Left renal cortex interstitium (tissue), 4 donors: ENCODE measurements at regions not wholly inside any gene's neighbourhood (a gene's known extent, or its start where the extent isn't known, plus 50 kb on each side); places are given as distances from the start of the nearest gene placed in this dataset.

ENCODE experiments used
- DNase-seq, 4 donors: peaks; one replicate each; pipeline ENCODE4 v3.0.0-alpha.2; 2013; ENCODE audit warnings: low read depth in 4 of 4, low spot score in 2 of 4, missing footprints in 1 of 4

DNA sequence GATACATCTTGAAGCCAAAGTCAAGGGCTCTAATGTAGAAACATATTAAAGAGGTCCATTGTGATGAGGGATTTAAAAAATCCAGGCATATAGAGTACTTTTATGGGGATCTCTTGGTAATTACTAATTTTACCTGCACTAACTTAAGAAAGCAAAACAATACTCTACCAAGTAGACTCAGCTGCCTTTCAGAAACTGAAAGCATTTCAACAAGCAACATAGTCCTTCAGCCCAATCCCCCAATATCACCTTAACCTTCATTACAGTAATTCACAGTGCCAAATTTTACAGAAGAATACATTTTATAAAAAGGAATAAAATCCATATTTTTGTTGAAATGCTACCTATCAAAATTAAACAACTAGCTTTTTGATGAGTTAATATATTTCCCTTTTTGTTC lies 422.9 kb downstream of the DTHD1 start:
- DNase-seq, result no peak

DNA sequence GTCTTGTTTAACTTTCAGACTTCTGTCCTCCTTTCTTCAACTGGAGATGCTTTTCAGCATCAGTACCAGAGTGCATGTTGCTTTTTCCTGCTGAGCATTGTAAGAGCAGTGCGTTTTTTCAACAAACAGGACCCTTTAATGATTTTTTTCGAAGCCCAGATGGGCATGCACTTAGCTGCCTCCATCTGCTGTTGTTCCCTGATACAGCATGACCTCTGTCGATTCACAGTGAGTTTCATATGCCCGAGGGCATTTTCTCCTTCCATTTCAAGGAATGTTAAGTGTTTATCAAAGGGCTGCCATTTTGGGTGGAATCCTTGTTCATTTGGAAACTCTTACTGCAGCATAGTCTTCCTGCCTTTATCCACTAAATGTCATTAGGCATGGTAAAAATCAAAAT lies 428.6 kb downstream of the DTHD1 start:
- no peak for DNase-seq

DNA sequence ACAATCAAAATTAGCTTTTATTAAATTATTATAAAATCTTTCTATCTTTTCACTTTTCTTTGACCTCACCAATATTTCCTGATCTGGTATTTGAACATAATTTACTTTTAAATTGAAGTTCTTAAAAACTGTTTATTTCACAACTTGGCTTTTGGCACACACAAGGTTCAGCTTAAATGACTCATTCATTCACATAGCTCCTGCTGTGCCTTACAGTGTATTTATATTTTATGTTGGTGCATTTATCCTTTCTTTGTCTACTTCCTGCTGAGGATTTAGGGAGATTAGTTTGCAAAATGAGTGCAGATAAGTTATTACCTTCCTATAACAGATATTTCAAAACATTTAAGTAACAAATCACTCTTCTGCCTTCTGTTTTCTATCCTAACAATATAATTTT lies 430.6 kb downstream of the DTHD1 start:
- no peak for DNase-seq

DNA sequence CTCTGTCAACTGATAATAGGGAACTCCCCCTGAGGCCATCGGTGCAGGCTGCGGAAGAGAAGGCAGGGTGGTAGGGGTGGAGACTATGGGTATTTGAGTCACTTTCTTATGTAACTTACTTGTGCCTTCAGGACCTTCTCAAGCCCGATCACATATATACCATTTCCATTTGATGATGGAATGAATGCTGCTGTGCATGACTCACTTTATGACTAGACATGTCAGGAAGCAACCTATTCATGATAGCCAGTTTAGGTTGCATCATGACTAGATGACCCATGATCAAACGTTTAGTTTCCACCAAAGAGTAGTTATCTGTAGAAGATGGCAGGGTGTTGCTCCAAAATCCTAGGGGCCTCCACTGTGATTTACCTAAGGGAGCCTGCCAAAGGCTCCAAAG lies 435.5 kb downstream of the DTHD1 start:
- no peak for DNase-seq

DNA sequence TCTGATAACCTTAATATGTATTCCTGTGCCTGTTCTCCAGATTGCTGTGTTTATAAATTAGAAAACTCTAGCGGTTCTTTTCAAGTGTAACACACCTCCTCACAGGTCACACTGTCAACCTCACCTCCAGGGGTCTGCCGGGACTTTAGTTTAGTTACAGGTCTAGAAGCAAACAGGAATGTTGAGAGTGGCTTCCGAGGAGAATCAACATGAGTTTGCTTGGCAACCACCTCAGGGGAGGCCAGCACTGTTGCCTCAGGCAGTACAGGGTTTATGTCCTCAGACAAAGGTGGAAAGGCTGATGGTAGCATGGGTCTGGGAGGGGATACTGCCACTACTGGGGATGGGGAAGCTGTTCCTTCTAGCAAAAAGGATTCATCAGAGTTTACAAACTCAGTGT lies 438.0 kb downstream of the DTHD1 start:
- DNase-seq, result no peak

DNA sequence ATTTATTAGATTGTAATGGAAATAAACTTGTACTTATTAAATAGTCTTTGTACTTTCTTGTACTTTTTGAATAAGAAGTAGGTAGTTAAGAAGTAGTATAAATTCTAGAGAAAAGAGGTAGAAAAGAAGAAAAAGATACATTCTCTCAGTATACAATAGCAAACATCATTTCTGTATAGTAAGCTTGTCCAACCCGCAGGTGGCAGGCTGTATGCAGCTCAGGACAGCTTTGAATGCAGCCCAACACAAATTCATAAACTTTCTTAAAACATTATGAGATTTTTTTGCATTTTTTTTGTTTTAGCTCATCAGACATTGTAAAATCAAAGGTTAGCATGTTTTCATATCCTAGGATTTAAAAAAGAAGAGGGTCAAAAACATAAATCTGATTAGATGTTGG lies 441.6 kb downstream of the DTHD1 start:
- no peak for DNase-seq

DNA sequence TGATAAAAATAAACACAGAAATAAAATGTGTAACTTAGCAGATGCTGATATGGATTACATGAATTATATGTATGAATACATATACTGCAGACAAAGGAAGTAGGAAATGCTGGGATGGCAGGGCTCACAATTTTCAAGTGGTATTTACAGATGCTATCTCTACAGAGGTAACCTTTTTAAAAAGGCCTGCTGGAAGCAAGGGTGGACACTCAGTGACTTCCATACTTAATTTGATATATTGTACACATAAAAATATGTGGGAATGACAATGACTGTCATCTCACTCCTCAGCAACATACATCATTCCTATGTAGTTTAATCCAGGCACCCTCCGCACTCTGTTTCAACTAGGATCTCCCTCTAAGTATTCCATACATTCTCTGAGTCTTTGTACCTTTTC lies 452.9 kb downstream of the DTHD1 start:
- DNase-seq, result no peak

DNA sequence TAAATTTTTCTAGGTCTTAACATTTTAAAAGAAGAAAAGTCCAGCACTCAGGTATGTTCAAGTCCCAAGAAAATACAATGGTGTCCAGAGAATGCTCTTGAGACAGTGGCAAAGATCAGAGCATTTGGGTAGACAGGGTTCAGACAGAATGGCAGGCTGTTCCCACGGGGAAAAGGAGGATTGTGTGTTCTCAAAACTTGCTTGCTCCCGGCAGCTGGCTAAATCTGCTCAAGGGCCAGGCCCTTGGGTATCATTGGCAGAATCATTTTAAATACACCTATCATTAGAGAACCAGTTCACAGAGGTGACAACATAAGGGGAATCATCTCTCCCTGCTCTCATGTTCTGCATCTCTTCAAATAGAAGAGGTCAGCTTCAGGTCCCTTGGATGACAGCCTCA lies 456.3 kb downstream of the DTHD1 start:
- no peak for DNase-seq

DNA sequence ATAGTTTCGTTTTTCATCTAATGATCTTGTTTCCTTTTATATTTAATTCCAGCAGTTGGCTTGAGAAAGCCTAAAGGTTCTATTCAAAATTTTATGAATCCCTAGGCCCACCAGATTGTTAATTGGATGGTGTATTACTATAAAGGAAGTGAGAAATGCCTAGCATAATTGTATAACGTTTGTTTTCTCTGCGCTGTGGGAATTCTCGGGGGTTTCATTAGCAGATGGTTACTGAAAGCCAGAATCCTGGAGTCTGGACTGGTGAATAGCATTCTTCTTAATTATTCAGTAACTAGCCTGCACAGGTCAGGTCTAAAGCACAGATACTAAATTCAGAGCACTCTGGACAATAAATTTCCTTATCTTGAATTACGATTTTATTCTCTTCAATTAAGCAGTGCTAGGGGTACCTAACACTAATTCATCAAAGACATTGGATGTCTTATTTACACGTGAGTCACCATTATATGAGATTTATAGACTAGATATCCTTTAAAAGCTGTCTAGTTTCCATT lies 459.4 kb downstream of the DTHD1 start:
- no peak for DNase-seq

DNA sequence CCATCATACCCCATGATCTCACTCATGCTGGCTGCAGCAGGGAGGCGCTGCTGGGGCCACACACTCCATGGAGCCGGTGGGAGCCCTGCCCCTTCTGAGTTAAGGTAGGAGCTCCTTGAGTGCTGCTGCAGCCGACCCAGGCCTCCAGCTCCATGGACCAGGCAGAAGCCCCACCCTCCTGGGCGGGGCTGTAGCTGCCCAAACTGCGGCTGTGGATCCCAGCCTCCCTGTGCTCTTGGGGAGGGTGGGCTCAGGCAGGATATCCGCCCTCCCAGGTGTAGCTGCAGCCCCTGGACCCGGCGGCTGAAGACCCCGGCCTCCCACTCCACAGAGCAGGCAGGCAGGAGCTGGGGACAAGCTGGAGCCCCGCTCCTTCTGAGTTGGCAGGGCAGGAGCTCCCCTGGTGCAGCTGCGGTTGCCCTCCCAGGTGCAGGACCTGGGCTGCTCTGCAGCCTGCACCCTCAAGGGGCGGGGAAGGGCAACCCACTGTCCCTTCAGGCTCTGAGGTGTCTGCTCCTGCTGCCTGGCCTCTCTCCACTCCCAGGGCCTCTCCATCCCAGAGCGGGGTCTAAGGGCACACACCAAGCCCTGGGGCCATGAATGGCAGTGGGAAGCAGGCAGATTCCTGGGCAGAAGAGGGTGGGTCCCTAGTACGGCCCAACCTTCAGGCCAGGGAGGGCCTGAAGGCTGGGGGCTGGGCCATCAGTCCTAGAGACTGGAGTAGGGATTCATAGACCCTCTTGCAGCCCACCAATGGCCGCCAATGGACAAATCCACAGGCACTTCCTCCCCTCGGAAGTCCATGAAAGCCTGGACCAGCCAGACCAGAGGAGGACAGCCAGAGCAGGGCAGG lies 466.1 kb downstream of the DTHD1 start:
- no peak for DNase-seq

DNA sequence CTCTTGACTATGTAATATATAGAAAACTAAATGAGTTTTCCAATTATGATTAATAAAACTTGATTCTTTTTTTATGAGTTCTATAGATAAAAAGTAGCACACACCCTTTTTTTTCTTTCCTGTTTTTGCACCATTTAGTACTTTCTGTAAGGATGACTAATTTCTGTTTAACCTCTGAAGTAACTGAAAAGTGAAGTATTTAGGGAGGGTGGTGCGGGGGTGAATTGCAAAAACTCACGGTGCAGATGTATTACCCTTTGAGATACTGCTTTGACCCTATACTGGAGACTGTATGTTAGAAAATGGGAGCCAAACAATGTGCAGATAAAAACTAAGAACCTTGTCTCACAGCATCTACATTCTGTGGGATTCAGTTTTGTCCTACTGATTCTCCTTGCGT lies 471.6 kb downstream of the DTHD1 start:
- DNase-seq, result no peak

DNA sequence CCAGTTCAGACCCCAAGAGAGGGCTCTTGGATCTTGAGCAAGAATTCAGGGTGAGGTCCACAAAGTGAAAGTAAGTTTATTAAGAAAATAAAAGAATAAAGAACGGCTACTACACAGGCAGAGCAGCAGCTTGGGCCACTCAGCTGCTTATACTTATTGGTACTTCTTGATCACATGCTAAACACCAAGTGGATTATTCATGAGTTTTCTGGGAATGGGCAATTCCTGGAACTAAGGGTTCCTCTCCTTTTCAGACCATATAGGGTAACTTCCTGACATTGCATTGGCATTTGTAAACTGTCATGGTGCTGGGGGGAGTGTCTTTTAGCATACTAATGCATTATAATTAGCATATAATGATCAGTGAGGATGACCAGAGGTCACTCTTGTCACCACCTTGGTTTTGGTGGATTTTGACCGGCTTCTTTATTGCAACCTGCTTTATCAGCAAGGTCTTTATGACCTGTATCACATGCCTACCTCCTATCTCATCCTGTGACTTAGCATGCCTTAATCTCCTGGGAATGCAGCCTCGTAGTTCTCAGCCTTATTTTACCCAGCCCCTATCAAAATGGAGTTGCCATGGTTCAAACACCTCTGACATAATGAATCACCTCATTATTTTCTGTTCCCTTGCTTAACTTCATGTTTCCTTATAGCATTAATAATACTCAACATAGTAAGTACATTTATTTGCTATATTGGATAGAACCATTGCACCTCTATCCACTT lies 476.3 kb downstream of the DTHD1 start:
- DNase-seq, result no peak

DNA sequence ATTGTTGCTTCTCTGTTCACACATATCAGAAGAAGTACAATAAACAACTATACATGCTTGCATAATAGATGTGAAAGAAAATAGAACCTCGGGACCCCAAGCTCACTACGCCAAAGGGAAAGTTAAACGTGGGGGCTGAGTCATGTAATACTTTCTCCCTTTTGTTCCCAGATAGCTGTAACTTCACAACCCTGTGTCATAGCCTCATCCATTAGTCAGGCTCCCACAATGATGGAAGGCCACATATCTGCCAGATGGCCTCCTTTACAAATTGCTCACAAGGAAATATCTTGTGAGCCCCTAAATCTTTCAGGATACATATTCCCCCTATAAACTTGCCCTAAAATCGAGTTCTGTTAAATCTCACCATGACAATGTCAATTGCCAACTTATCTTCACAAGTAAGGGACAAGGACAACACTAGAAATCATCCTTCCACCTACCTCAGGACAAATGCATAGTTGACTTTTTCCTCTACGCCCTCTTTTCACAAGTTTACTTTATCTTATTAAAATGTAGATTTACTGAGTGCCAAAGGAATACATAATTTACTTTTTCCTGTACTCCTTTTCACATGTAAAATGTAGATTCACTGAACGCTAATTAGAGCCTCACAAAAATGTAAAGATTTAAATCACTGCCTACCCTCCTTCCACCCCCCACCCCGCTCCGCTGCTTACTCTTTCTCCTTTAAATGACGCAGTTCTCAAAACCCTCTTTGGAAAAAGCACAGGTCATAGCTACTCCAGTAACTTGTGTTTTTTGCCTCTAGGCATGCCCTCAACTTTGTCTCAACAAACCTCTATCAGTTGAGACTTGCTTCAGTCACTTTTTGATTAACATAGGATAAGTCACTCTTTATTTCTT lies 477.1 kb downstream of the DTHD1 start:
- DNase-seq, result no peak

DNA sequence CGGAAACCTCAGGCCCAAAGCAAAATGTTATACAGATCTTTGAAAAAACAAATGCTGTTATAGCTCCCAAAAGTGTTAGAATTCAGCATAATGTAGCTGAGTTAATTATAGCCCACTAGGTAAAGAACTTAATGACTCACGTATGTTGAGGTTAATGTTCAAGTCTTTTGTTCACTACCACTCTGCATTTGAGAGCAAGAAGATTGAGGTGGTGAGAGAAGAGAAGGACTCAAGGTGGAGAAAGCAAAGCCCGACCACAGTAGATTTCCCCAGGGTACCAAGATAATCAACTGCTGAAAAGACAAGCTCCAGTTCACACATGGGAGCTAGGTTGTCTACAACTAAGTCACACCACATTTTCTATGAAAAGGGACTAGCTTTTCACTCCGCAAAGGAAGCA lies 480.2 kb downstream of the DTHD1 start:
- no peak for DNase-seq

DNA sequence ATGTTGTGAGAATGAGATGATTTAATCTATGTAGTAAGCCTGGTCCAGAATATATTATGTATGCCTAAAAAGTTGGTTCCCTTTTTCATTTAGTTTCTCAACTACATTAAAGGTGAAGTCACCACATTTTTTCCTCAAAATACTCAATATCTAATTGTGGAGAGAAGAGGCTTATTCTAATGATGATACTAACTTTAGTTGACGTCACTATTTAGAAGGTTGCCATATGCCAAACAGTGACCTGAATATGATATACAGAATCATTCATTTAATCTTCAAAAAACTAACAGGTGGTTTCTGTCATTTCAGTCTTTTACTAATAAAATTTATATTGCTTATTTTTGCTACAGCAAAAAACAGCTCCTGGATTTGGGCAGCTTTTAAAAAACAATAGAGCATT lies 480.7 kb upstream of the NWD2 start:
- DNase-seq, result no peak

DNA sequence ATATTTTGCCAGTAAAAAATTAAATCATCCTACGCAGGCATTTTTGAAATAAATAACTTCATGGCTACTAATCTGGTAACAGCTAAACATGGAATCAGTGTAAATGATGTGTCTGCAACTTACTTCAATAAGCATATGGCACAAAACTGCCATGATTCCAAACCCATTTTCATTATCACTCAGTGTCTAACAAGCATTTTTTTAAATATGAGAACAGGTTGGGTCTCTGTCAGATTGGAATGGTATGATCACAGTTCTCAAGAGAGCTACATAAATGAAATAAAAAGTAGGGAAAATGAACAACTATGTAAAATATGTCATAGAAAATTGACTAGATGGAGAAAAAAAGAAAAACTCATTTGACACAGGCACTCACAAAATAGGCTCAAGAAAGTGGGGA lies 476.9 kb upstream of the NWD2 start:
- no peak for DNase-seq

DNA sequence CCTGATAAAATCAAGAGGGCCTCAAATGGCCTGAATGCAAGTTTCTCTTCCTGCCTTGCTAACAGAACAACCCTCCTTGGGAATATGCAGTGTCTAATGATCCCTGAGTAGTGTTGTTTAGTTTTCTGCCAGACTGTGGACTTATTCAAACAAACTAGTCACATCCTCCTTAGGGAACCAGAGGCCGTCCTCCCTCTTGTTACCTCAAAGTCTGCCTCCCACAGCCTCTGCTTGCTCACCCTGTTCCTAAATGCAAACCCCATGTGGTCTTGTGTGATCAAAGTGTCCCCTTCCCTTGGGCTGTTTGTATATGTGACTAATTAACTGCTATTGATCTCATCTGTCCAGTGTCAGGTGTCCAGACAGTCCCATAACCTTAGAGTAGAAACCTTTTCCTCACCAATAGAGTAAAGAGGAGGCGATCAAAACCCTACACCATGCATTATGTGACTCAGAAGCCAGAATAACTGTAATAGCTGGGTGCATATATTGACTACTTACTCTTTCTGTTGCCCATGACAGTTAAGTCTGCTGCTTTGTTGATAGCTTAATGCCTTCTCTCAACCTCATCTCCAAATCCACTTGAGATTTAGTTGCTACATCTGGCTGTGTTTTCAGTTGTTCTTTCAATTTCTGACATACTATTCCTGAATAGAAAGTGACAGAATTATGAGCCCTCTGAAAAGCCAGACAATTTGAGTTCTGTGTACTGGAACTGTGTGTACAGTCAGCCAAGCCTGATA lies 473.0 kb upstream of the NWD2 start:
- no peak for DNase-seq

DNA sequence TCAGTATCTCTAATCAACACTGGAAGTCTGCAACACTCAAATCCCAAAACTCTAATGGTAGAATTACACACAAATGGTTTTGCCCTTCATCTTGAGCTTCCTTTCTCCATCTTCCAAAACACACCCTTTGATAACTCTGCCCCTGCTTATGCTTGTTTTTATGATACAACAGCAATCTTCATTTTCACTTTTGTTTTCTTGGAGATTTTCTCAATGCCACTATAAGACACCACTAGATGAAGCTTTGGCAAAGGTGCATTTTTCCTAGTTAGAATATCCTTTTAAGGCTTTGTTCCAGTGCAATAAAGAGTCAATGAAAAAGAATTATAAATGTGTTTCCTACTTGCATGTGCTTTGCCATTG lies 472.4 kb upstream of the NWD2 start:
- no peak for DNase-seq

DNA sequence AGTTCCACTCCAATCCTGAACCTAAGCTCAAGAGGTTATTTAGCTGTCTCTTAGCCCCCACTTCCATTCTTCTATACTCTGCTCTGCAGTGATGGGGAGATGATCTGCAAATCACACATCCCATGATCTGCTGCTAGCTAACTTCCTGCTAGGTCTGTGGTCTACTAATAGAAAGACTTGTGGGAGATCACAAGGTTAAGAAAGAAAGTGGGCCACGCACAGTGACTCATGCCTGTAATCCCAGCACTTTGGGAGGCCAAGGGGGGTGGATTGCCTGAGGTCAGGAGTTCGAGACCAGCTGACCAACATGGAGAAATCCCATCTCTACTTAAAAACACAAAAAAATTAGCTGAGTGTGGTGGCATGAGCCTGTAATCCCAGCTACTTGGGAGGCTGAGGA lies 471.1 kb upstream of the NWD2 start:
- no peak for DNase-seq

DNA sequence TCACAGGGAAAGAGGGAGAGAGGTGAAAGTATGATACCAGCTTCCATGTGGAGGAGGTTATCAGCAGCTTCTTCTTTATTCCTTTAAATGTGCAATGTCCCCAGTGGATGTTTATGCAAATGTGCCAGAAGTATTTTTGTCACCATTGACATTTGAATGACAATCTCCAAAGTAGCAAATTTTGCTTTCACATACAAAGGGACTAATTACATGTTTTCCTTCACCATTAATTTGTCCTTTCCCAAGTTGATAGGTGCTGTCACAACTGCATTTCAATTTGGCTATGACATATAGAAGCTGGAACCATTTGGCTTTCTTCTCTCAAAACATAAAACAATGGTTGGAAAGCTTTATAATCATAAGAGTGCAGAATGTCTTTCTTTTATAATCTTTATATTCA lies 469.0 kb upstream of the NWD2 start:
- DNase-seq, result no peak

DNA sequence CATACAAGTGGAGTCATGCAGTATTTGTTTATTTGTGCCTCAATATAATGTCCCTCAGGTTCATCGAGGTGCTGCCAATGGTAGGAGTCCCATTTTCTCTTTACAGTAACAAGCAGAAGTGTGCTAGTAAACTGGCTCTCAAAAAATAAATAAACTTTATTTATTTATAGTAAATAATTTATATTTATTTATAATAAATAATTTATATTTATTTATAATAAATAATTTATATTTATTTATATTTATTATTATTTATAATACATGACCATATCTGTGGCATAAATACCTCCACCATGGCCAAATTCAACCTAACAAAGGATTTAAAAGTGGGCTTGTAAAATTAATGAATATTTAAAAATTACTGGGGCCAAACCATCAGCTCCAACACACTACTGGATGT lies 464.9 kb upstream of the NWD2 start:
- DNase-seq, result no peak
